Smooth muscle cell (in vitro differentiated cells): ENCODE measurements at regions not wholly inside any gene's neighbourhood (a gene's known extent, or its start where the extent isn't known, plus 50 kb on each side); places are given as distances from the start of the nearest gene placed in this dataset.

ENCODE experiments used
- DNase-seq: peaks from one replicate; lab custom pipeline; 2025; ENCODE audit not compliant: unreplicated experiment; lab: John Stamatoyannopoulos, UW
- H2AFZ ChIP-seq: fragments of 200-600 bp; sonication (generic); 2 replicates; pipeline ENCODE4 v1.6.0; 2016; ENCODE audit warnings: antibody characterized with exemption, low read depth, mild to moderate bottlenecking
- H3F3A ChIP-seq: fragments of 200-600 bp; sonication (generic); 2 replicates; pipeline ENCODE4 v1.6.0; 2017; ENCODE audit warnings: antibody characterized with exemption, low read depth
- H3K27ac ChIP-seq: fragments of 200-600 bp; sonication (generic); 2 replicates; pipeline ENCODE4 v1.5.1; 2016; ENCODE audit warnings: low read depth, mild to moderate bottlenecking
- H3K27me3 ChIP-seq: fragments of 200-600 bp; sonication (generic); 2 replicates; pipeline ENCODE4 v1.6.1; 2016; ENCODE audit warnings: low read depth, mild to moderate bottlenecking
- H3K36me3 ChIP-seq: fragments of 200-600 bp; sonication (generic); 2 replicates; pipeline ENCODE4 v1.5.1; 2016; ENCODE audit warnings: low read depth
- H3K4me1 ChIP-seq: fragments of 200-600 bp; sonication (generic); 2 replicates; pipeline ENCODE4 v1.5.1; 2016; ENCODE audit warnings: low read depth
- H3K4me2 ChIP-seq: fragments of 200-600 bp; sonication (generic); 2 replicates; pipeline ENCODE4 v1.6.0; 2016; ENCODE audit warnings: mild to moderate bottlenecking
- H3K4me3 ChIP-seq: fragments of 200-600 bp; sonication (generic); 2 replicates; pipeline ENCODE4 v1.5.1; 2016; ENCODE audit warnings: mild to moderate bottlenecking
- H3K79me2 ChIP-seq: fragments of 200-600 bp; sonication (generic); 2 replicates; pipeline ENCODE4 v1.6.0; 2016; ENCODE audit warnings: low read depth, mild to moderate bottlenecking
- H3K9ac ChIP-seq: fragments of 200-600 bp; sonication (generic); 2 replicates; pipeline ENCODE4 v1.6.0; 2016; ENCODE audit warnings: low read depth
- H3K9me3 ChIP-seq: fragments of 200-600 bp; sonication (generic); replicated peaks from 2 replicates; pipeline ENCODE4 v1.5.1; 2016; ENCODE audit warnings: low read depth
- H4K20me1 ChIP-seq: fragments of 200-600 bp; sonication (generic); 2 replicates; pipeline ENCODE4 v1.6.0; 2016; ENCODE audit warnings: low read depth
- whole genome bisulfite sequencing: methylation state at CpG from one replicate; pipeline ENCODE4 v1.1.7; 2016; ENCODE audit warnings: low lambda C conversion rate; 5-methylcytosine and 5-hydroxymethylcytosine counted together
- TF ChIP-seq, protein P1 (sequence below): fragments of 200-600 bp; sonication (generic); IDR thresholded peaks from 2 replicates; pipeline ENCODE4 v1.5.1; 2017; ENCODE audit warnings: borderline replicate concordance, mild to moderate bottlenecking, antibody characterized with exemption; ENCODE audit not compliant: insufficient read depth, poor library complexity, severe bottlenecking

GRCh38 chr5:3963652-3964051 is 368.0 kb downstream of the IRX1 start:
- Histone ChIP-seq H3K4me1 (no peaks in the 10 kb centered on the region), H3K79me2 (no peaks in the 10 kb centered on the region), H3K9me3 (no peaks in the 10 kb centered on the region), H3K4me3 (no peak overlapping the region), H3K36me3 (no peaks in the 10 kb centered on the region), H3K4me2 (no peak overlapping the region), H3K27ac (no peak overlapping the region), H2AFZ (no peak overlapping the region), H3K9ac (no peak overlapping the region), H3K27me3 (no peaks in the 10 kb centered on the region), H3F3A (no peaks in the 10 kb centered on the region), H4K20me1 (no peaks in the 10 kb centered on the region)
- WGBS = 94% methylated on average over 1 of the region's 1 CpG
- DNase-seq = no peak
- TF ChIP-seq, protein P1, sequence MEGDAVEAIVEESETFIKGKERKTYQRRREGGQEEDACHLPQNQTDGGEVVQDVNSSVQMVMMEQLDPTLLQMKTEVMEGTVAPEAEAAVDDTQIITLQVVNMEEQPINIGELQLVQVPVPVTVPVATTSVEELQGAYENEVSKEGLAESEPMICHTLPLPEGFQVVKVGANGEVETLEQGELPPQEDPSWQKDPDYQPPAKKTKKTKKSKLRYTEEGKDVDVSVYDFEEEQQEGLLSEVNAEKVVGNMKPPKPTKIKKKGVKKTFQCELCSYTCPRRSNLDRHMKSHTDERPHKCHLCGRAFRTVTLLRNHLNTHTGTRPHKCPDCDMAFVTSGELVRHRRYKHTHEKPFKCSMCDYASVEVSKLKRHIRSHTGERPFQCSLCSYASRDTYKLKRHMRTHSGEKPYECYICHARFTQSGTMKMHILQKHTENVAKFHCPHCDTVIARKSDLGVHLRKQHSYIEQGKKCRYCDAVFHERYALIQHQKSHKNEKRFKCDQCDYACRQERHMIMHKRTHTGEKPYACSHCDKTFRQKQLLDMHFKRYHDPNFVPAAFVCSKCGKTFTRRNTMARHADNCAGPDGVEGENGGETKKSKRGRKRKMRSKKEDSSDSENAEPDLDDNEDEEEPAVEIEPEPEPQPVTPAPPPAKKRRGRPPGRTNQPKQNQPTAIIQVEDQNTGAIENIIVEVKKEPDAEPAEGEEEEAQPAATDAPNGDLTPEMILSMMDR = no peak

- H3K9ac ChIP-seq = no peak overlapping the region
- no peak overlapping the region for H3K27ac ChIP-seq
- no peak overlapping the region for H2AFZ ChIP-seq
- no peaks in the 10 kb centered on the region for H3K9me3 ChIP-seq
- 74% methylated on average over 6 of the region's 6 CpGs for WGBS
- TF ChIP-seq, protein P1 = no peak
- no peaks in the 10 kb centered on the region for H3K36me3 ChIP-seq
- H3K4me1 ChIP-seq = no peaks in the 10 kb centered on the region
- no peaks in the 10 kb centered on the region for H3F3A ChIP-seq
- no peak overlapping the region for H3K4me2 ChIP-seq
- no peaks in the 10 kb centered on the region for H3K27me3 ChIP-seq
- DNase-seq = no peak
- H4K20me1 ChIP-seq = no peaks in the 10 kb centered on the region
- H3K79me2 ChIP-seq = no peaks in the 10 kb centered on the region
- no peak overlapping the region for H3K4me3 ChIP-seq
Measured at GRCh38 chr5:3980156-3980555, 384.5 kb downstream of the IRX1 start.

DNA sequence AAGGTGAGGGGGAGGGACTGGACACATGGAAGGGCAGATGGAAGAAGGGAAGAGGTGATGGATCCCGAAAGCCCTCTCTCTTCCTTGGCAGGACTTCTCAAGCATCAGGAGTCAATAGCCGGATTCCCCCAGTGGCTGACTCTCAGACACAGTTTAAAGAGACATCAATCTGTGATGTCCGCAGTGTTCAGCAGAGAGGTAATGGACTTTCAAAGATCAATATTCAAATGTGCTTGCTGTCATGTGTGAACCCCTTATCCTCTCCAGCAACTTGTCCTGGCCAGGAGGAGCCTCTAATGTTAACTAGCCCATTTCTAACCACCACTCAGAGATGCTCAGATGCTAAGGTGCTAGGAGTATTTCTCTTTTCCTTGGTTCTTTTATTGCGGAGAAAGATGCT is 392.2 kb downstream of the IRX1 start:
- no peak for DNase-seq
- no peaks in the 10 kb centered on the region for H3F3A ChIP-seq
- no peaks in the 10 kb centered on the region for H3K27me3 ChIP-seq
- no peak overlapping the region for H3K27ac ChIP-seq
- H3K9me3 ChIP-seq = no peaks in the 10 kb centered on the region
- H3K79me2 ChIP-seq = no peaks in the 10 kb centered on the region
- H2AFZ ChIP-seq = no peak overlapping the region
- no peak overlapping the region for H3K4me3 ChIP-seq
- no peaks in the 10 kb centered on the region for H3K4me1 ChIP-seq
- H3K9ac ChIP-seq = no peak overlapping the region
- no peak overlapping the region for H3K4me2 ChIP-seq
- H4K20me1 ChIP-seq = no peaks in the 10 kb centered on the region
- H3K36me3 ChIP-seq = no peaks in the 10 kb centered on the region
- 94% methylated on average over 4 of the region's 4 CpGs for WGBS
- TF ChIP-seq, protein P1 = no peak

GRCh38 chr5:3993856-3994473 is 398.3 kb downstream of the IRX1 start:
- Histone ChIP-seq H3F3A (no peaks in the 10 kb centered on the region), H3K27ac (no peak overlapping the region), H3K4me1 (no peaks in the 10 kb centered on the region), H3K9me3 (no peaks in the 10 kb centered on the region), H3K27me3 (no peaks in the 10 kb centered on the region), H3K36me3 (no peaks in the 10 kb centered on the region), H4K20me1 (no peaks in the 10 kb centered on the region), H3K4me3 (no peak overlapping the region), H2AFZ (no peak overlapping the region), H3K79me2 (no peaks in the 10 kb centered on the region), H3K9ac (no peak overlapping the region), H3K4me2 (no peak overlapping the region)
- TF ChIP-seq, protein P1 = no peak
- no peak for DNase-seq
- WGBS = 87% methylated on average over 14 of the region's 14 CpGs
